ENCODE measurements at regions not wholly inside any gene's neighbourhood (a gene's known extent, or its start where the extent isn't known, plus 50 kb on each side); places are given as distances from the start of the nearest gene placed in this dataset.

DNA sequence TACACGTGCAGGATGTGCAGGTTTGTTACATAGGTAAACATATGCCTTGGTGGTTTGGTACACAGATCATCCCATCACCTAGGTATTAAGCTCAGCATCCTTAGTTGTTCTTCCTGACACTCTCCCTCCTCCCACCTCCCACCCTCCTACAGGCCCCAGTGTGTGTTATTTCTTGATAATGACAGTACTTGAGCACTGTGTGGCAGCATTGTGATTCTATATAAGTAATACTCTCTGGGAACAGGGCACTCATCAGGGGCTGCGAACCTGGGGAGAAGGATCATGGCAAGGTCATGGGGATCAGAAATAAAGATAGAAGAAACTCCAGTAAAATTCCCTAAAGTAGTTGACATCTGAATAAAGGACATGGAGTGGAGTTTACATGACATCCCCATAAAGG lies 1256.2 kb upstream of the CRIM1 start:
- no peak for TF ChIP-seq EZH2 (IDR thresholded peaks at IDR 0.05; ENCODE audit: low read depth)
- TF ChIP-seq, protein P1, sequence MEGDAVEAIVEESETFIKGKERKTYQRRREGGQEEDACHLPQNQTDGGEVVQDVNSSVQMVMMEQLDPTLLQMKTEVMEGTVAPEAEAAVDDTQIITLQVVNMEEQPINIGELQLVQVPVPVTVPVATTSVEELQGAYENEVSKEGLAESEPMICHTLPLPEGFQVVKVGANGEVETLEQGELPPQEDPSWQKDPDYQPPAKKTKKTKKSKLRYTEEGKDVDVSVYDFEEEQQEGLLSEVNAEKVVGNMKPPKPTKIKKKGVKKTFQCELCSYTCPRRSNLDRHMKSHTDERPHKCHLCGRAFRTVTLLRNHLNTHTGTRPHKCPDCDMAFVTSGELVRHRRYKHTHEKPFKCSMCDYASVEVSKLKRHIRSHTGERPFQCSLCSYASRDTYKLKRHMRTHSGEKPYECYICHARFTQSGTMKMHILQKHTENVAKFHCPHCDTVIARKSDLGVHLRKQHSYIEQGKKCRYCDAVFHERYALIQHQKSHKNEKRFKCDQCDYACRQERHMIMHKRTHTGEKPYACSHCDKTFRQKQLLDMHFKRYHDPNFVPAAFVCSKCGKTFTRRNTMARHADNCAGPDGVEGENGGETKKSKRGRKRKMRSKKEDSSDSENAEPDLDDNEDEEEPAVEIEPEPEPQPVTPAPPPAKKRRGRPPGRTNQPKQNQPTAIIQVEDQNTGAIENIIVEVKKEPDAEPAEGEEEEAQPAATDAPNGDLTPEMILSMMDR (conservative IDR thresholded peaks at IDR 0.05), result no peak

Measured in PC-9 (cell line).